HepG2 (cell line): ENCODE measurements at regions not wholly inside any gene's neighbourhood (a gene's known extent, or its start where the extent isn't known, plus 50 kb on each side); places are given as distances from the start of the nearest gene placed in this dataset.

ENCODE experiments used
- ATAC-seq: fragments of 200-7000 bp; cut with Tn5 transposase; 3 replicates; pipeline ENCODE4 v1.9.1; 2020; ENCODE audit warnings: mild to moderate bottlenecking, moderate library complexity
- BruUV-seq: library from RNA; stranded (reverse); fragments of 400-500 nt; replicated peaks from 2 replicates; lab custom pipeline; 2021; lab: Mats Ljungman, UMichigan
- CTCF ChIA-PET: fragments of 300-600 bp; formaldehyde crosslinking; extraction: SDS; loops from one replicate; lab custom pipeline; 2021; ENCODE audit warnings: low total read pairs, inconsistent platforms, low intra/inter-chr PET ratio; lab: Yijun Ruan, JAX
- POLR2A ChIA-PET: fragments of 350-600 bp; sonication (Branson Sonifier 250); formaldehyde crosslinking; loops from one replicate; lab custom pipeline; 2020; ENCODE audit warnings: antibody characterized with exemption, inconsistent platforms; lab: Yijun Ruan, JAX
- DNase-seq: peaks from one replicate; pipeline ENCODE4 v3.0.0-alpha.2; 2015; ENCODE audit warnings: low spot score
- FAIRE-seq: peaks from 3 replicates; lab custom pipeline; 2011; peaks lifted over from hg19 to GRCh38; lab: Jason Lieb, UNC
- H2AFZ ChIP-seq: one replicate; pipeline ENCODE4 v1.6.1; 2011; ENCODE audit warnings: low read length, inconsistent platforms
- H3K27ac ChIP-seq: fragments of 300-600 bp; 3 replicates; pipeline ENCODE4 v1.8.0; 2011; ENCODE audit warnings: mixed run types, mild to moderate bottlenecking, mixed read lengths, low read length, inconsistent platforms; ENCODE audit not compliant: insufficient read depth; ENCODE audit errors: extremely low read length
- H3K27me3 ChIP-seq, 2 experiments: fragments of 200-600 bp in 1 of 2; 2 replicates in 1 of 2; 3 replicates in 1 of 2; pipeline versions ENCODE4 v1.6.0 to v1.8.0; 2011; ENCODE audit warnings: low read length in 2 of 2, mild to moderate bottlenecking in 2 of 2, moderate library complexity in 2 of 2, inconsistent platforms in 1 of 2; ENCODE audit not compliant: insufficient read depth in 2 of 2, control insufficient read depth in 1 of 2
- H3K36me3 ChIP-seq, 2 experiments: fragments of 200-600 bp in 1 of 2; replicated peaks in 1 of 2; 2 replicates in 1 of 2; 3 replicates in 1 of 2; pipeline versions ENCODE4 v1.5.1 to v1.8.0; 2011; ENCODE audit warnings: low read length in 2 of 2, inconsistent platforms in 1 of 2; ENCODE audit not compliant: insufficient read depth in 2 of 2, control insufficient read depth in 1 of 2
- H3K4me1 ChIP-seq: 2 replicates; pipeline ENCODE4 v1.5.1; 2012; ENCODE audit warnings: low read length, inconsistent platforms; ENCODE audit not compliant: insufficient read depth
- H3K4me2 ChIP-seq: 2 replicates; pipeline ENCODE4 v1.6.0; 2011; ENCODE audit warnings: low read depth, low read length, inconsistent platforms
- H3K4me3 ChIP-seq, 3 experiments: fragments of 200-600 bp in 1 of 3; sonication (generic), shearing (Covaris generic) in 1 of 3; replicated peaks in 1 of 3; 2 replicates each; pipeline ENCODE4 v1.5.1; 2011 to 2016; ENCODE audit warnings: low read length in 3 of 3, inconsistent platforms in 2 of 3, low read depth in 2 of 3, mild to moderate bottlenecking in 2 of 3, control low read depth in 1 of 3, mixed read lengths in 1 of 3; ENCODE audit not compliant: insufficient read depth in 1 of 3
- H3K79me2 ChIP-seq: one replicate; pipeline ENCODE4 v1.6.1; 2011; ENCODE audit warnings: low read length, inconsistent platforms; ENCODE audit not compliant: insufficient read depth
- H3K9ac ChIP-seq: 2 replicates; pipeline ENCODE4 v1.6.0; 2011; ENCODE audit warnings: mild to moderate bottlenecking, low read depth, low read length, inconsistent platforms; ENCODE audit not compliant: insufficient read depth
- H3K9me3 ChIP-seq: 2 replicates; pipeline ENCODE4 v1.5.1; 2012; ENCODE audit warnings: mild to moderate bottlenecking, low read length
- H4K20me1 ChIP-seq: 2 replicates; pipeline ENCODE4 v1.6.0; 2011; ENCODE audit warnings: inconsistent platforms, mild to moderate bottlenecking, low read length, moderate library complexity; ENCODE audit not compliant: insufficient read depth
- ARNT ChIP-seq: fragments of 450-650 bp; IDR thresholded peaks from 2 replicates; pipeline ENCODE4 v1.6.1; 2017
- CREB1 ChIP-seq, 2 experiments: fragments of 450-650 bp in 1 of 2; IDR thresholded peaks; 2 replicates each; pipeline ENCODE4 v1.6.1; 2016 to 2017; ENCODE audit warnings: control low read depth in 1 of 2, mild to moderate bottlenecking in 1 of 2, missing compliant biosample characterization in 1 of 2, missing genetic modification characterization in 1 of 2
- ISX ChIP-seq: sonication (generic); formaldehyde crosslinking; conservative IDR thresholded peaks from 2 replicates; pipeline ENCODE4 v1.5.0; 2020; ENCODE audit warnings: missing genetic modification reagents
- MTA1 ChIP-seq: sonication (generic); formaldehyde crosslinking; IDR thresholded peaks from 2 replicates; pipeline ENCODE4 v1.4.0; 2020; ENCODE audit warnings: missing genetic modification reagents, mild to moderate bottlenecking, borderline replicate concordance
- MZF1 ChIP-seq: sonication (generic); formaldehyde crosslinking; IDR thresholded peaks from 2 replicates; pipeline ENCODE4 v1.8.1; 2023; ENCODE audit warnings: mild to moderate bottlenecking, missing genetic modification reagents, borderline replicate concordance
- NR2C2 ChIP-seq: sonication (generic); formaldehyde crosslinking; IDR thresholded peaks from 2 replicates; pipeline ENCODE4 v1.4.0; 2020; ENCODE audit warnings: missing genetic modification reagents, mild to moderate bottlenecking, moderate library complexity, borderline replicate concordance
- RARG ChIP-seq: sonication (generic); formaldehyde crosslinking; IDR thresholded peaks from 2 replicates; pipeline ENCODE4 v1.4.0; 2020; ENCODE audit warnings: low read depth, mild to moderate bottlenecking, missing genetic modification reagents
- ZFP41 ChIP-seq: sonication (generic); formaldehyde crosslinking; IDR thresholded peaks from 2 replicates; pipeline ENCODE4 v1.4.0; 2020; ENCODE audit warnings: mild to moderate bottlenecking, missing genetic modification reagents, borderline replicate concordance
- ZNF180 ChIP-seq: sonication (generic); formaldehyde crosslinking; IDR thresholded peaks from 2 replicates; pipeline ENCODE4 v1.4.0; 2020; ENCODE audit warnings: low read depth, missing genetic modification reagents, borderline replicate concordance
- ZNF30 ChIP-seq: sonication (generic); formaldehyde crosslinking; IDR thresholded peaks from 2 replicates; pipeline ENCODE4 v1.5.0; 2020; ENCODE audit warnings: mild to moderate bottlenecking, missing genetic modification reagents
- ZNF331 ChIP-seq: sonication (generic); formaldehyde crosslinking; IDR thresholded peaks from 2 replicates; pipeline ENCODE4 v1.4.0; 2020; ENCODE audit warnings: missing genetic modification reagents
- ZNF460 ChIP-seq: sonication (generic); formaldehyde crosslinking; IDR thresholded peaks from 2 replicates; pipeline ENCODE4 v1.5.1; 2020; ENCODE audit warnings: missing genetic modification reagents, mild to moderate bottlenecking, borderline replicate concordance
- ZNF510 ChIP-seq: sonication (generic); formaldehyde crosslinking; IDR thresholded peaks from 2 replicates; pipeline ENCODE4 v1.4.0; 2020; ENCODE audit warnings: low read depth, mild to moderate bottlenecking, missing genetic modification reagents
- ZNF562 ChIP-seq: sonication (generic); formaldehyde crosslinking; IDR thresholded peaks from 2 replicates; pipeline ENCODE4 v1.8.0; 2022; ENCODE audit warnings: missing genetic modification reagents, borderline replicate concordance
- WGBS: methylation state at CpG from one replicate; pipeline ENCODE4 v1.1.6; 2017; ENCODE audit warnings: low lambda C conversion rate; 5-methylcytosine and 5-hydroxymethylcytosine counted together
- in situ Hi-C: cut with HindIII; loops from 2 replicates; pipeline ENCODE4 v1.10.0; 2017; ENCODE audit warnings: low pct_unique_long_range_greater_than_20kb; ENCODE audit not compliant: extremely low pct_ligation_motif_present
- intact Hi-C: fragments of 100-400 bp; cut with micrococcal nuclease; formaldehyde crosslinking; loops from one replicate; pipeline ENCODE4 v1.10.0; 2022; ENCODE audit not compliant: unreplicated experiment
- TF ChIP-seq, protein P1 (sequence below): IDR thresholded peaks from 2 replicates; pipeline ENCODE4 v1.6.1; 2016; ENCODE audit warnings: mild to moderate bottlenecking
- TF ChIP-seq, protein P2 (sequence below): sonication (generic); formaldehyde crosslinking; IDR thresholded peaks from 2 replicates; pipeline ENCODE4 v1.5.0; 2020; ENCODE audit warnings: missing genetic modification reagents, mild to moderate bottlenecking, borderline replicate concordance
- TF ChIP-seq, protein P3 (sequence below): IDR thresholded peaks from 2 replicates; pipeline ENCODE4 v1.6.1; 2016

DNA sequence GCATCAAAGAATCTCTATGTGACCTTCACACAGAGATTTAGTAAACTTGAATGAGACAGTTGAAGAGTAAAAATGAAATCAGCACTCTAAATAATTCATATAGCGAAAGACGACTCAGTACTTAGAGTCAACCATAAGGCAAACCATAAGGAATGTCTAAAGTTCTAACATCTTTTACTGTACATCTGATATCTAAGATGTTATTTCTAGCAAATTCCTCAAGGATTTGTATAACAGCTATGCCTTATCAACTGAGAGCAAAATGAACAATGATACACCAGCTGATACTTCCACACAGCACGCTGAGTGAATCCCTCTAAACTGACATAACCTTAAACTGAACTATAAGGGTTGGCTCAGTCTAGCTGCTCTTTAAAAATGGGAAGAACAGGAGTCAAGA lies 760.3 kb downstream of the EFNA5 start:
- intact Hi-C loops (no loop called here), in situ Hi-C loops (no loop called here)
- H3K27ac ChIP-seq: no peak overlapping the region
- no peaks in the 10 kb centered on the region for H4K20me1 ChIP-seq
- DNase-seq: no peak
- 0% methylated on average over 3 of the region's 3 CpGs for WGBS
- no peaks in the 10 kb centered on the region for H3K36me3 ChIP-seq
- CTCF ChIA-PET: no interaction called here
- H3K79me2 ChIP-seq: no peaks in the 10 kb centered on the region
- TF ChIP-seq ZNF510 (no peak), ZNF460 (CRISPR knock-in tag) (no peak), ZNF180 (no peak), MZF1 (CRISPR knock-in tag) (no peak), RARG (CRISPR knock-in tag) (no peak), ISX (CRISPR knock-in tag) (no peak), ZNF331 (CRISPR knock-in tag) (no peak), CREB1 (IDR thresholded peaks at IDR 0.05) (no peak), CREB1 (CRISPR knock-in tag; IDR thresholded peaks at IDR 0.05) (no peak)
- no peak overlapping the region for H3K9ac ChIP-seq
- H3K27me3 ChIP-seq: no peaks in the 10 kb centered on the region
- H2AFZ ChIP-seq: no peak overlapping the region
- H3K4me1 ChIP-seq: no peaks in the 10 kb centered on the region
- no peak overlapping the region for H3K4me2 ChIP-seq
- no peak overlapping the region for H3K4me3 ChIP-seq
- FAIRE-seq: no peak
- no peaks in the 10 kb centered on the region for H3K9me3 ChIP-seq
- BruUV-seq: no TSS peak
- POLR2A ChIA-PET: no interaction called here
- no peak for ATAC-seq

DNA sequence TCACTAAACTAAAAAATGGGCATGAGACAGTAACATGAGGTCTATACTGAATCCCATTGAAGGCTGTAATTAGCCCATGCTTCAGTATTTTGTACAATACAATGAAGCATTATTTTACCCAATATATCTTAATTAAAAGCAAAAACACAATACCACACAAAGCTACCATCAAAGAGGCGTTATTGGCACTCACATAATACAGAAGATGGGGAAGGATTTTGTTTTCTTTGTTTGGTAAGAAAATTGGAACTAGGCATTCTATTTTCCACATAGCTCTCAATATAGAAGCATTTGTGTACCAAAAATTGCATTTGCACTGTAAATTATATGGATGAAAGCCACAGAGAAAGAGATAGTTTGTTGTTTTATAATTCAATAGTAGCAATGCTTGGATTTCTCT lies 761.0 kb downstream of the EFNA5 start:
- H3K27ac ChIP-seq: no peak overlapping the region
- no peaks in the 10 kb centered on the region for H3K4me1 ChIP-seq
- 0% methylated on average over 1 of the region's 1 CpG for WGBS
- ChIA-PET POLR2A (no interaction called here), CTCF (no interaction called here)
- no peak overlapping the region for H3K4me2 ChIP-seq
- no peaks in the 10 kb centered on the region for H3K9me3 ChIP-seq
- H3K36me3 ChIP-seq: no peaks in the 10 kb centered on the region
- H3K4me3 ChIP-seq: no peak overlapping the region
- no peak for DNase-seq
- no peaks in the 10 kb centered on the region for H3K79me2 ChIP-seq
- no peak for ATAC-seq
- intact Hi-C loops: no loop called here
- no peak overlapping the region for H3K9ac ChIP-seq
- no peak for FAIRE-seq
- no TSS peak for BruUV-seq
- no peaks in the 10 kb centered on the region for H3K27me3 ChIP-seq
- in situ Hi-C loops: no loop called here
- no peak overlapping the region for H2AFZ ChIP-seq
- H4K20me1 ChIP-seq: no peaks in the 10 kb centered on the region
- no peak for TF ChIP-seq ZNF30 (CRISPR knock-in tag)
- TF ChIP-seq, protein P1, sequence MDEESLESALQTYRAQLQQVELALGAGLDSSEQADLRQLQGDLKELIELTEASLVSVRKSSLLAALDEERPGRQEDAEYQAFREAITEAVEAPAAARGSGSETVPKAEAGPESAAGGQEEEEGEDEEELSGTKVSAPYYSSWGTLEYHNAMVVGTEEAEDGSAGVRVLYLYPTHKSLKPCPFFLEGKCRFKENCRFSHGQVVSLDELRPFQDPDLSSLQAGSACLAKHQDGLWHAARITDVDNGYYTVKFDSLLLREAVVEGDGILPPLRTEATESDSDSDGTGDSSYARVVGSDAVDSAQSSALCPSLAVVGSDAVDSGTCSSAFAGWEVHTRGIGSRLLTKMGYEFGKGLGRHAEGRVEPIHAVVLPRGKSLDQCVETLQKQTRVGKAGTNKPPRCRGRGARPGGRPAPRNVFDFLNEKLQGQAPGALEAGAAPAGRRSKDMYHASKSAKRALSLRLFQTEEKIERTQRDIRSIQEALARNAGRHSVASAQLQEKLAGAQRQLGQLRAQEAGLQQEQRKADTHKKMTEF (CRISPR knock-in tag): no peak
- TF ChIP-seq, protein P2, sequence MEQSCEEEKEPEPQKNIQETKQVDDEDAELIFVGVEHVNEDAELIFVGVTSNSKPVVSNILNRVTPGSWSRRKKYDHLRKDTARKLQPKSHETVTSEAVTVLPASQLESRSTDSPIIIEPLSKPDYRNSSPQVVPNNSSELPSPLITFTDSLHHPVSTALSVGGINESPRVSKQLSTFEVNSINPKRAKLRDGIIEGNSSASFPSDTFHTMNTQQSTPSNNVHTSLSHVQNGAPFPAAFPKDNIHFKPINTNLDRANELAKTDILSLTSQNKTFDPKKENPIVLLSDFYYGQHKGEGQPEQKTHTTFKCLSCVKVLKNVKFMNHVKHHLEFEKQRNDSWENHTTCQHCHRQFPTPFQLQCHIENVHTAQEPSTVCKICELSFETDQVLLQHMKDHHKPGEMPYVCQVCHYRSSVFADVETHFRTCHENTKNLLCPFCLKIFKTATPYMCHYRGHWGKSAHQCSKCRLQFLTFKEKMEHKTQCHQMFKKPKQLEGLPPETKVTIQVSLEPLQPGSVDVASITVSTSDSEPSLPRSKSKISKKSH (CRISPR knock-in tag): no peak
- no peak for TF ChIP-seq ZNF562
- no peak for TF ChIP-seq MTA1 (CRISPR knock-in tag)
- TF ChIP-seq, protein P3, sequence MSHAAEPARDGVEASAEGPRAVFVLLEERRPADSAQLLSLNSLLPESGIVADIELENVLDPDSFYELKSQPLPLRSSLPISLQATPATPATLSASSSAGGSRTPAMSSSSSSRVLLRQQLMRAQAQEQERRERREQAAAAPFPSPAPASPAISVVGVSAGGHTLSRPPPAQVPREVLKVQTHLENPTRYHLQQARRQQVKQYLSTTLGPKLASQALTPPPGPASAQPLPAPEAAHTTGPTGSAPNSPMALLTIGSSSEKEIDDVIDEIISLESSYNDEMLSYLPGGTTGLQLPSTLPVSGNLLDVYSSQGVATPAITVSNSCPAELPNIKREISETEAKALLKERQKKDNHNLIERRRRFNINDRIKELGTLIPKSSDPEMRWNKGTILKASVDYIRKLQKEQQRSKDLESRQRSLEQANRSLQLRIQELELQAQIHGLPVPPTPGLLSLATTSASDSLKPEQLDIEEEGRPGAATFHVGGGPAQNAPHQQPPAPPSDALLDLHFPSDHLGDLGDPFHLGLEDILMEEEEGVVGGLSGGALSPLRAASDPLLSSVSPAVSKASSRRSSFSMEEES: no peak
- TF ChIP-seq ZFP41: no peak
- TF ChIP-seq NR2C2: no peak
- no peak for TF ChIP-seq ARNT
